DND-41 (cell line): ENCODE measurements at regions not wholly inside any gene's neighbourhood (a gene's known extent, or its start where the extent isn't known, plus 50 kb on each side); places are given as distances from the start of the nearest gene placed in this dataset.

Experiments
- CTCF ChIP-seq: IDR thresholded peaks from 2 replicates; pipeline ENCODE4 v1.5.1; 2012; ENCODE audit warnings: borderline replicate concordance, low read length, moderate library complexity, mild to moderate bottlenecking; ENCODE audit not compliant: poor library complexity, severe bottlenecking; ENCODE audit errors: extremely low read depth
- EZH2 ChIP-seq: IDR thresholded peaks from 3 replicates; pipeline ENCODE4 v1.6.1; 2012; ENCODE audit warnings: borderline replicate concordance, low read depth, mild to moderate bottlenecking, moderate library complexity, low read length, inconsistent platforms; ENCODE audit not compliant: severe bottlenecking

- TF ChIP-seq CTCF (no peak), EZH2 (no peak)
Observed at GRCh38 chr6:115617031-115617430, 443.7 kb downstream of the FRK start.
